ENCODE measurements at regions not wholly inside any gene's neighbourhood (a gene's known extent, or its start where the extent isn't known, plus 50 kb on each side); places are given as distances from the start of the nearest gene placed in this dataset.
"Not testable (repeated sequence)": the region's sequence is repeated elsewhere in the genome, so short reads cannot be mapped to it uniquely, and the experiment has no call there.

GRCh38 chr9:62874213-62874612 is 1684.4 kb downstream of the SPATA31A7 start:
- H3K4me3 Mint-ChIP-seq; H3K9me3 ChIP-seq (ENCODE audit: control insufficient read depth, insufficient read depth, low read length); H3K4me3 ChIP-seq (ENCODE audit: low read length); H3K27ac ChIP-seq (ENCODE audit: low read length); H3K36me3 ChIP-seq (ENCODE audit: control insufficient read depth, insufficient read depth, low read length); DNase-seq; H3K27ac Mint-ChIP-seq; H3K4me1 ChIP-seq (ENCODE audit: control insufficient read depth, insufficient read depth, low read length); H3K9me3 Mint-ChIP-seq; H3K36me3 Mint-ChIP-seq; H3K27me3 ChIP-seq (ENCODE audit: control insufficient read depth, insufficient read depth, low read length); H3K4me1 Mint-ChIP-seq; intact Hi-C loops (cut with micrococcal nuclease): not testable (repeated sequence)
- 88% methylated on average over 7 of the region's 10 CpGs for WGBS (ENCODE audit: insufficient coverage)
- peaks cover 15 to 30% of the 10 kb centered on the region in 2 donors for H3K27me3 Mint-ChIP-seq (ENCODE audit: low read depth in 2 of 2)
- peak in 1 of 3 donors; percentile 21 for ATAC-seq

DNA sequence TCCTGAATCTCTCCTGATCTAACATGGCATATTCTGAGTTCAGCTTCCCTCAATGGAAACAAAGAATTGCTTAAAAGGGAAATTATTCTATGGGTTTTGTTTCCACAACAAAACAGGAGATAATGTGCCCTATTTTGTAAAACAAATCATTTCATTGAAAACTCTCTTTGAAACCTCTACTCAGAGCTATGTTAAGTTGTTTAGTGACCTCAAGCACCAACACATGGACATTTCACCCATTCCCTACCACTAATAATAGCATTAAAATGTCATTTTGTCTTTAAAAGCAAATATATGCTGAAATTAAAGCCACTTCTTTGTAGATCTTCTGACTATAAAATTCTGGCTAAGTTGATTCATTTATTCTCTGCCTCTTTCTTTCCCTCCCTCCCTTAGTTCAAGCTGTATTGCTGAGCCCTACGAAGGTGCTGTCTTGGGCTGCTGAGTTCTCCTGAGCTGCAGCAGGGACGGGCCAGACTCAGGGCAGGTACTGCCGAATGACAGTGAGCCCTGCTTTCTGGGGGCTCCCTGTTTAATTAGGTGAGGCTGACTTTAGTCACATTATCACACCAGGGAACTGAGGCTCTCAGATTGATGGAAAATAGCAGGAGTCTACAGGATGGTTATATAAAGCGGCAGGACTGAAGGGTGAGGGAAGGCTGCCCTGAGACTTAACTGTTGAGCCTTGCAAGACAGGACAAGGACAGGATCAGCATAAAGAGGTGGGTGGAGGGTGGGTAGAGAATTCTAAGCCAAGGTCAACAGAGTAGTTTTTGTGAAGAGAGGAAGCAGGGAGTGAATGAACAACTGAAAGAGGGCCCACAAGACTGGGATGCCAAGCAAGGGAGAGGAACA is 1685.1 kb downstream of the SPATA31A7 start:
- DNase-seq; intact Hi-C loops (cut with micrococcal nuclease); H3K9me3 Mint-ChIP-seq; H3K9me3 ChIP-seq (ENCODE audit: control insufficient read depth, insufficient read depth, low read length); H3K4me1 ChIP-seq (ENCODE audit: control insufficient read depth, insufficient read depth, low read length); H3K4me3 Mint-ChIP-seq; H3K4me3 ChIP-seq (ENCODE audit: low read length); H3K4me1 Mint-ChIP-seq; H3K27ac ChIP-seq (ENCODE audit: low read length); H3K27ac Mint-ChIP-seq; H3K36me3 ChIP-seq (ENCODE audit: control insufficient read depth, insufficient read depth, low read length); H3K27me3 ChIP-seq (ENCODE audit: control insufficient read depth, insufficient read depth, low read length); H3K36me3 Mint-ChIP-seq; ATAC-seq: not testable (repeated sequence)
- H3K27me3 Mint-ChIP-seq (ENCODE audit: low read depth in 2 of 2): peaks cover 15 to 30% of the 10 kb centered on the region in 2 donors
- 92% methylated on average over 2 of the region's 4 CpGs for WGBS (ENCODE audit: insufficient coverage)

DNA sequence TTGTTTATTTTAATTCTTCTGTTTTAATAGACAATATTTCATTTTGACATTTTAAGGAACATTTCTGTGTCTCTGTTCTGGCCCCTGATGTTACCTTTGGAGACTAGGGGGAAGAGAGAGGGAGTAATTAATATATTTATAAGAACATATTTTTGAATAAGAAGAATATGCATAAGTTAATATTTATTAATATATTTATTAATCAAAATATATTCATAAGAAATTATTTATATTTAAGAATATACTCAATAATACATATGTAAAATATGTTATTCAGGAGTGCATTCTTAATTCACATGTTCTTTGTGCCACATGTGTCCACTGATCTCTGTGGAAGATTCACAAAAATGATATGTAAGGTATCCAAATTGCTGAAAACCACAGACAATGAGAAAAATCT is 1687.7 kb downstream of the SPATA31A7 start:
- DNase-seq; H3K27ac ChIP-seq (ENCODE audit: low read length); H3K4me1 ChIP-seq (ENCODE audit: control insufficient read depth, insufficient read depth, low read length); H3K4me3 ChIP-seq (ENCODE audit: low read length); H3K9me3 Mint-ChIP-seq; ATAC-seq; H3K36me3 ChIP-seq (ENCODE audit: control insufficient read depth, insufficient read depth, low read length); H3K27ac Mint-ChIP-seq; H3K9me3 ChIP-seq (ENCODE audit: control insufficient read depth, insufficient read depth, low read length); intact Hi-C loops (cut with micrococcal nuclease); H3K4me1 Mint-ChIP-seq; H3K27me3 ChIP-seq (ENCODE audit: control insufficient read depth, insufficient read depth, low read length); H3K36me3 Mint-ChIP-seq; H3K4me3 Mint-ChIP-seq: not testable (repeated sequence)
- H3K27me3 Mint-ChIP-seq (ENCODE audit: low read depth in 2 of 2): peaks cover 15 to 32% of the 10 kb centered on the region in 2 donors

- H3K36me3 Mint-ChIP-seq; H3K9me3 Mint-ChIP-seq; DNase-seq; H3K4me3 ChIP-seq (ENCODE audit: low read length); H3K4me3 Mint-ChIP-seq; H3K4me1 Mint-ChIP-seq; H3K9me3 ChIP-seq (ENCODE audit: control insufficient read depth, insufficient read depth, low read length); H3K27ac Mint-ChIP-seq; H3K4me1 ChIP-seq (ENCODE audit: control insufficient read depth, insufficient read depth, low read length); ATAC-seq; H3K36me3 ChIP-seq (ENCODE audit: control insufficient read depth, insufficient read depth, low read length); H3K27me3 ChIP-seq (ENCODE audit: control insufficient read depth, insufficient read depth, low read length); H3K27ac ChIP-seq (ENCODE audit: low read length); intact Hi-C loops (cut with micrococcal nuclease): not testable (repeated sequence)
- H3K27me3 Mint-ChIP-seq (ENCODE audit: low read depth in 2 of 2): peaks cover 15 to 35% of the 10 kb centered on the region in 2 donors
- WGBS (ENCODE audit: insufficient coverage): 73% methylated on average over 7 of the region's 7 CpGs
These were observed 1688.2 kb downstream of the SPATA31A7 start for GRCh38 chr9:62877987-62878386.

DNA sequence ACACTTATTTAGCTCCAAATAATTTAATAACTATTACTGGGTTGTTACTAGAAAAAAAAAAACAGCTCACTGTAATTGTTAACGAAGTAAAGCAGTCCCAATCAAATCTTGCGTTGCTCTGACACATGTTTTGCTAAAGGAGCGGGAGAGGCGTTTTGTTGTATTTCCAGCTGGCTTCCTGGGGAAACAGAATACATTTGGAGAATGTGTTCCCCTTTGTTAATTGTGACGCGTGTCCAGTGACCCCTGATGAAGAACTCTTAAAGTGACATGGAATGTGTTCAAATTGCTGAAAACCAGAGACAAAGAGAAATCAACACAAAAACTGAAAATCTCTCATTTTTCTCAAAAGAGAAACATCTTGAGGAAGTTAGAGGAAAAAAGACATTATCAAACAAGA is 1690.6 kb downstream of the SPATA31A7 start:
- H3K4me3 ChIP-seq (ENCODE audit: low read length); intact Hi-C loops (cut with micrococcal nuclease); H3K4me1 ChIP-seq (ENCODE audit: control insufficient read depth, insufficient read depth, low read length); H3K4me1 Mint-ChIP-seq; H3K27ac Mint-ChIP-seq; H3K9me3 Mint-ChIP-seq; H3K27ac ChIP-seq (ENCODE audit: low read length); H3K36me3 ChIP-seq (ENCODE audit: control insufficient read depth, insufficient read depth, low read length); H3K27me3 ChIP-seq (ENCODE audit: control insufficient read depth, insufficient read depth, low read length); ATAC-seq; H3K36me3 Mint-ChIP-seq; H3K4me3 Mint-ChIP-seq; H3K9me3 ChIP-seq (ENCODE audit: control insufficient read depth, insufficient read depth, low read length); DNase-seq: not testable (repeated sequence)
- H3K27me3 Mint-ChIP-seq (ENCODE audit: low read depth in 2 of 2): peaks cover 10 to 26% of the 10 kb centered on the region in 2 donors
- WGBS (ENCODE audit: insufficient coverage): 85% methylated on average over 6 of the region's 6 CpGs

GRCh38 chr9:62880971-62881370 is 1691.1 kb downstream of the SPATA31A7 start:
- 74% methylated on average over 3 of the region's 3 CpGs for WGBS (ENCODE audit: insufficient coverage)
- ATAC-seq; DNase-seq; H3K4me3 Mint-ChIP-seq; H3K9me3 ChIP-seq (ENCODE audit: control insufficient read depth, insufficient read depth, low read length); H3K36me3 Mint-ChIP-seq; H3K36me3 ChIP-seq (ENCODE audit: control insufficient read depth, insufficient read depth, low read length); H3K27me3 ChIP-seq (ENCODE audit: control insufficient read depth, insufficient read depth, low read length); H3K4me1 ChIP-seq (ENCODE audit: control insufficient read depth, insufficient read depth, low read length); H3K27ac Mint-ChIP-seq; H3K4me3 ChIP-seq (ENCODE audit: low read length); H3K27ac ChIP-seq (ENCODE audit: low read length); H3K4me1 Mint-ChIP-seq; H3K9me3 Mint-ChIP-seq; intact Hi-C loops (cut with micrococcal nuclease): not testable (repeated sequence)
- peaks cover 10 to 26% of the 10 kb centered on the region in 2 donors for H3K27me3 Mint-ChIP-seq (ENCODE audit: low read depth in 2 of 2)

- DNase-seq; H3K4me3 Mint-ChIP-seq; H3K9me3 Mint-ChIP-seq; ATAC-seq; H3K4me3 ChIP-seq (ENCODE audit: low read length); H3K27ac Mint-ChIP-seq; H3K27ac ChIP-seq (ENCODE audit: low read length); H3K4me1 Mint-ChIP-seq; H3K9me3 ChIP-seq (ENCODE audit: control insufficient read depth, insufficient read depth, low read length); H3K36me3 ChIP-seq (ENCODE audit: control insufficient read depth, insufficient read depth, low read length); H3K4me1 ChIP-seq (ENCODE audit: control insufficient read depth, insufficient read depth, low read length); H3K36me3 Mint-ChIP-seq; intact Hi-C loops (cut with micrococcal nuclease); H3K27me3 ChIP-seq (ENCODE audit: control insufficient read depth, insufficient read depth, low read length): not testable (repeated sequence)
- 86% methylated on average over 7 of the region's 8 CpGs for WGBS (ENCODE audit: insufficient coverage)
- H3K27me3 Mint-ChIP-seq (ENCODE audit: low read depth in 2 of 2): peaks cover 10 to 26% of the 10 kb centered on the region in 2 donors
These were observed 1692.0 kb downstream of the SPATA31A7 start for GRCh38 chr9:62881811-62882210.

- not testable (repeated sequence) for H3K9me3 Mint-ChIP-seq, ATAC-seq
- 79% methylated on average over 5 of the region's 5 CpGs for WGBS (ENCODE audit: insufficient coverage)
These were observed 1692.9 kb downstream of the SPATA31A7 start for GRCh38 chr9:62882717-62883116.

More at GRCh38 chr9:62882717-62883116, 1692.9 kb downstream of the SPATA31A7 start:
- intact Hi-C loops (cut with micrococcal nuclease); H3K36me3 ChIP-seq (ENCODE audit: control insufficient read depth, insufficient read depth, low read length); DNase-seq; H3K27ac Mint-ChIP-seq; H3K4me1 ChIP-seq (ENCODE audit: control insufficient read depth, insufficient read depth, low read length); H3K36me3 Mint-ChIP-seq; H3K9me3 ChIP-seq (ENCODE audit: control insufficient read depth, insufficient read depth, low read length); H3K4me3 Mint-ChIP-seq; H3K27ac ChIP-seq (ENCODE audit: low read length); H3K4me1 Mint-ChIP-seq; H3K4me3 ChIP-seq (ENCODE audit: low read length); H3K27me3 ChIP-seq (ENCODE audit: control insufficient read depth, insufficient read depth, low read length): not testable (repeated sequence)
- H3K27me3 Mint-ChIP-seq (ENCODE audit: low read depth in 2 of 2): peaks cover 8 to 26% of the 10 kb centered on the region in 2 donors
